SU-DHL-6 (cell line): ENCODE measurements at regions not wholly inside any gene's neighbourhood (a gene's known extent, or its start where the extent isn't known, plus 50 kb on each side); places are given as distances from the start of the nearest gene placed in this dataset.

Experiments
- H2AFZ ChIP-seq: fragments of 200-600 bp; sonication (generic); 2 replicates; pipeline ENCODE4 v1.6.1; 2014; ENCODE audit warnings: low read depth, mild to moderate bottlenecking, moderate library complexity, mixed read lengths, antibody characterized with exemption, low read length; ENCODE audit not compliant: severe bottlenecking
- H3F3A ChIP-seq: fragments of 200-600 bp; shearing (Covaris generic); 2 replicates; pipeline ENCODE4 v1.6.0; 2016; ENCODE audit warnings: antibody characterized with exemption, mild to moderate bottlenecking; ENCODE audit not compliant: insufficient read depth
- H3K27ac ChIP-seq: fragments of 200-600 bp; sonication (generic); 2 replicates; pipeline ENCODE4 v1.5.1; 2016; ENCODE audit warnings: low read depth, mild to moderate bottlenecking, low read length, moderate library complexity, mixed read lengths
- H3K27me3 ChIP-seq: fragments of 200-600 bp; sonication (generic), shearing (Covaris generic); 2 replicates; pipeline ENCODE4 v1.6.0; 2014; ENCODE audit warnings: mild to moderate bottlenecking, low read length
- H3K36me3 ChIP-seq: fragments of 200-600 bp; sonication (generic); 2 replicates; pipeline ENCODE4 v1.6.1; 2014; ENCODE audit warnings: mild to moderate bottlenecking, low read length, mixed read lengths
- H3K4me2 ChIP-seq: fragments of 300-600, 200-600 bp; shearing (Covaris generic), sonication (generic); 2 replicates; pipeline ENCODE4 v1.6.0; 2014; ENCODE audit warnings: low read length, low read depth, mild to moderate bottlenecking; ENCODE audit not compliant: poor library complexity, severe bottlenecking
- H3K4me3 ChIP-seq: fragments of 200-600 bp; sonication (generic); 2 replicates; pipeline ENCODE4 v1.5.1; 2014; ENCODE audit warnings: antibody characterized with exemption, low read length, mild to moderate bottlenecking, mixed read lengths; ENCODE audit not compliant: insufficient read depth, poor library complexity, severe bottlenecking
- H3K79me2 ChIP-seq: fragments of 200-600 bp; sonication (generic); 2 replicates; pipeline ENCODE4 v1.6.1; 2014; ENCODE audit warnings: mild to moderate bottlenecking, low read length, moderate library complexity; ENCODE audit not compliant: insufficient read depth
- H3K9ac ChIP-seq: fragments of 200-600 bp; sonication (generic); 2 replicates; pipeline ENCODE4 v1.7.0; 2014; ENCODE audit warnings: mild to moderate bottlenecking, low read length
- H3K9me2 ChIP-seq: fragments of 200-600 bp; sonication (generic); replicated peaks from 2 replicates; pipeline ENCODE4 v1.6.1; 2014; ENCODE audit warnings: low read length; ENCODE audit not compliant: insufficient read depth
- H3K9me3 ChIP-seq: fragments of 200-600 bp; sonication (generic); 2 replicates; pipeline ENCODE4 v1.6.1; 2014; ENCODE audit warnings: low read length, mixed read lengths; ENCODE audit not compliant: insufficient read depth
- H4K20me1 ChIP-seq: fragments of 200-600 bp; sonication (generic); 2 replicates; pipeline ENCODE4 v1.6.1; 2014; ENCODE audit warnings: low read depth, mild to moderate bottlenecking, antibody characterized with exemption, low read length, moderate library complexity, mixed read lengths
- CTCF ChIP-seq: fragments of 200-600 bp; sonication (generic); IDR thresholded peaks from one replicate; pipeline ENCODE4 v1.5.1; 2017; ENCODE audit warnings: antibody characterized with exemption, mild to moderate bottlenecking, low read length, moderate library complexity; ENCODE audit not compliant: insufficient read depth, poor library complexity, severe bottlenecking
- EZH2phosphoT487 ChIP-seq: fragments of 200-600 bp; sonication (generic), shearing (Covaris generic); conservative IDR thresholded peaks from 2 replicates; pipeline ENCODE4 v1.6.1; 2018; ENCODE audit warnings: mild to moderate bottlenecking, antibody characterized with exemption, low read length, moderate library complexity, mixed read lengths

GRCh38 chr6:156651486-156651885, 125.7 kb upstream of the ARID1B start:
- Histone ChIP-seq H3K4me2 (no peak overlapping the region), H3K9ac (no peak overlapping the region), H3K36me3 (no peaks in the 10 kb centered on the region), H2AFZ (no peak overlapping the region), H3F3A (no peaks in the 10 kb centered on the region), H3K27me3 (no peaks in the 10 kb centered on the region), H3K27ac (no peak overlapping the region), H3K9me2 (no peaks in the 10 kb centered on the region), H3K79me2 (no peaks in the 10 kb centered on the region), H3K9me3 (no peaks in the 10 kb centered on the region), H3K4me3 (no peak overlapping the region), H4K20me1 (no peaks in the 10 kb centered on the region)
- TF ChIP-seq CTCF (no peak), EZH2phosphoT487 (no peak)

GRCh38 chr6:156650896-156651390, 126.2 kb upstream of the ARID1B start:
- Histone ChIP-seq H3K4me2 (no peak overlapping the region), H3K27ac (no peak overlapping the region), H3K9me2 (no peaks in the 10 kb centered on the region), H3K79me2 (no peaks in the 10 kb centered on the region), H3K36me3 (no peaks in the 10 kb centered on the region), H3K9ac (no peak overlapping the region), H4K20me1 (no peaks in the 10 kb centered on the region), H2AFZ (no peak overlapping the region), H3K9me3 (no peaks in the 10 kb centered on the region), H3K27me3 (no peaks in the 10 kb centered on the region), H3K4me3 (no peak overlapping the region), H3F3A (no peaks in the 10 kb centered on the region)
- TF ChIP-seq CTCF = no peak
- no peak for TF ChIP-seq EZH2phosphoT487

GRCh38 chr6:156648616-156649015, 128.6 kb upstream of the ARID1B start:
- Histone ChIP-seq H3K9me2 (no peaks in the 10 kb centered on the region), H3K27me3 (no peaks in the 10 kb centered on the region), H4K20me1 (no peaks in the 10 kb centered on the region), H2AFZ (no peak overlapping the region), H3K4me2 (no peak overlapping the region), H3K27ac (no peak overlapping the region), H3K4me3 (no peak overlapping the region), H3K9ac (no peak overlapping the region), H3K79me2 (no peaks in the 10 kb centered on the region), H3K36me3 (no peaks in the 10 kb centered on the region), H3F3A (no peaks in the 10 kb centered on the region), H3K9me3 (no peaks in the 10 kb centered on the region)
- TF ChIP-seq CTCF (no peak), EZH2phosphoT487 (no peak)

- Histone ChIP-seq H4K20me1 (no peaks in the 10 kb centered on the region), H3K4me2 (no peak overlapping the region), H3K9me3 (no peaks in the 10 kb centered on the region), H3K27me3 (no peaks in the 10 kb centered on the region), H3K36me3 (no peaks in the 10 kb centered on the region), H3F3A (no peaks in the 10 kb centered on the region), H3K9me2 (no peaks in the 10 kb centered on the region), H3K4me3 (no peak overlapping the region), H3K9ac (no peak overlapping the region), H2AFZ (no peak overlapping the region), H3K79me2 (no peaks in the 10 kb centered on the region), H3K27ac (no peak overlapping the region)
- TF ChIP-seq CTCF (no peak), EZH2phosphoT487 (no peak)
Observed at GRCh38 chr6:156647991-156648390, 129.2 kb upstream of the ARID1B start.
